GM23338 (cell line): ENCODE measurements at regions not wholly inside any gene's neighbourhood (a gene's known extent, or its start where the extent isn't known, plus 50 kb on each side); places are given as distances from the start of the nearest gene placed in this dataset.

Source experiments
- ATAC-seq: fragments of 200-7000 bp; cut with Tn5 transposase; 3 replicates; pipeline ENCODE4 v1.9.1; 2020
- DNase-seq: peaks from one replicate; pipeline ENCODE4 v3.0.0-alpha.2; 2015; ENCODE audit warnings: low spot score
- H2AFZ ChIP-seq: fragments of 200-600 bp; sonication (generic); 2 replicates; pipeline ENCODE4 v1.8.0; 2016; ENCODE audit warnings: antibody characterized with exemption, mild to moderate bottlenecking, moderate library complexity
- H3F3A ChIP-seq: fragments of 200-600 bp; sonication (generic); replicated peaks from 2 replicates; pipeline ENCODE4 v1.8.0; 2017; ENCODE audit warnings: antibody characterized with exemption, mixed run types, low read depth
- H3K27ac ChIP-seq: fragments of 200-600 bp; sonication (generic); 2 replicates; pipeline ENCODE4 v1.6.1; 2016; ENCODE audit warnings: low read depth
- H3K27me3 ChIP-seq: fragments of 200-600 bp; sonication (generic); 2 replicates; pipeline ENCODE4 v1.8.0; 2016; ENCODE audit warnings: mild to moderate bottlenecking, mixed run types, moderate library complexity; ENCODE audit not compliant: insufficient read depth
- H3K36me3 ChIP-seq: fragments of 200-600 bp; sonication (generic); 2 replicates; pipeline ENCODE4 v1.8.0; 2016; ENCODE audit warnings: mild to moderate bottlenecking; ENCODE audit not compliant: insufficient read depth
- H3K4me1 ChIP-seq: fragments of 200-600 bp; sonication (generic); 2 replicates; pipeline ENCODE4 v1.8.0; 2016; ENCODE audit warnings: mild to moderate bottlenecking, moderate library complexity; ENCODE audit not compliant: insufficient read depth
- H3K4me2 ChIP-seq: fragments of 200-600 bp; sonication (generic); 2 replicates; pipeline ENCODE4 v1.7.1; 2017; ENCODE audit warnings: mixed run types
- H3K4me3 ChIP-seq: fragments of 200-600 bp; sonication (generic); 2 replicates; pipeline ENCODE4 v1.6.1; 2016; ENCODE audit warnings: mixed run types
- H3K79me2 ChIP-seq: fragments of 200-600 bp; sonication (generic); replicated peaks from 2 replicates; pipeline ENCODE4 v1.8.0; 2017; ENCODE audit warnings: mild to moderate bottlenecking; ENCODE audit not compliant: insufficient read depth
- H3K9me2 ChIP-seq: fragments of 200-600 bp; sonication (generic); 2 replicates; pipeline ENCODE4 v1.8.0; 2017; ENCODE audit not compliant: insufficient read depth
- H4K20me1 ChIP-seq: fragments of 200-600 bp; sonication (generic); replicated peaks from 2 replicates; pipeline ENCODE4 v1.8.0; 2017; ENCODE audit warnings: mild to moderate bottlenecking; ENCODE audit not compliant: insufficient read depth
- H3K27ac Mint-ChIP-seq: 2 replicates; pipeline ENCODE4 v1.8.0; 2020; ENCODE audit warnings: inconsistent platforms, mild to moderate bottlenecking, moderate library complexity, mixed read lengths
- H3K27me3 Mint-ChIP-seq: 3 replicates; pipeline ENCODE4 v1.8.0; 2022; ENCODE audit warnings: low read depth, mild to moderate bottlenecking, moderate library complexity, mixed read lengths, inconsistent platforms; ENCODE audit not compliant: insufficient read depth, poor library complexity
- H3K36me3 Mint-ChIP-seq: 3 replicates; pipeline ENCODE4 v1.8.0; 2021; ENCODE audit warnings: low read depth, mild to moderate bottlenecking, inconsistent platforms, moderate library complexity, mixed read lengths
- H3K4me1 Mint-ChIP-seq: 3 replicates; pipeline ENCODE4 v1.8.0; 2020; ENCODE audit warnings: mild to moderate bottlenecking, inconsistent platforms, mixed read lengths
- H3K4me3 Mint-ChIP-seq: 3 replicates; pipeline ENCODE4 v1.8.0; 2021; ENCODE audit warnings: moderate library complexity, mild to moderate bottlenecking, inconsistent platforms, mixed read lengths
- H3K9me3 Mint-ChIP-seq: 3 replicates; pipeline ENCODE4 v1.8.0; 2020; ENCODE audit warnings: moderate library complexity, mild to moderate bottlenecking, inconsistent platforms, mixed read lengths
- CREB1 ChIP-seq: fragments of 250-450 bp; sonication (Bioruptor Pico); IDR thresholded peaks from 2 replicates; pipeline ENCODE4 v1.5.0; 2020; ENCODE audit warnings: low read depth, mild to moderate bottlenecking, moderate library complexity
- EZH2 ChIP-seq: fragments of 200-600 bp; sonication (generic); IDR thresholded peaks from one replicate; pipeline ENCODE4 v1.8.0; 2017; ENCODE audit warnings: antibody characterized with exemption, mild to moderate bottlenecking, low read depth; ENCODE audit not compliant: unreplicated experiment
- EZH2phosphoT487 ChIP-seq: fragments of 200-600 bp; sonication (generic); IDR thresholded peaks from one replicate; pipeline ENCODE4 v1.8.1; 2018; ENCODE audit warnings: antibody characterized with exemption; ENCODE audit not compliant: unreplicated experiment
- STAT1 ChIP-seq: IDR thresholded peaks from one replicate; pipeline ENCODE4 v1.6.1; 2016; ENCODE audit warnings: antibody characterized with exemption; ENCODE audit not compliant: unreplicated experiment
- ZNF114 ChIP-seq: fragments of 250-450 bp; sonication (Bioruptor Pico); IDR thresholded peaks from 2 replicates; pipeline ENCODE4 v1.5.0; 2020; ENCODE audit warnings: mild to moderate bottlenecking, moderate library complexity
- TF ChIP-seq, protein P1 (sequence below): IDR thresholded peaks from one replicate; pipeline ENCODE4 v1.6.1; 2018; ENCODE audit warnings: antibody characterized with exemption; ENCODE audit not compliant: unreplicated experiment
- TF ChIP-seq, protein P2 (sequence below), 2 experiments: fragments of 200-600 bp in 1 of 2; sonication (generic) in 1 of 2; conservative IDR thresholded peaks; 2 replicates each; pipeline versions ENCODE4 v1.5.1 to v1.6.1; 2016 to 2017; ENCODE audit warnings: antibody characterized with exemption in 2 of 2, low read depth in 2 of 2, mild to moderate bottlenecking in 2 of 2, moderate library complexity in 1 of 2

DNA sequence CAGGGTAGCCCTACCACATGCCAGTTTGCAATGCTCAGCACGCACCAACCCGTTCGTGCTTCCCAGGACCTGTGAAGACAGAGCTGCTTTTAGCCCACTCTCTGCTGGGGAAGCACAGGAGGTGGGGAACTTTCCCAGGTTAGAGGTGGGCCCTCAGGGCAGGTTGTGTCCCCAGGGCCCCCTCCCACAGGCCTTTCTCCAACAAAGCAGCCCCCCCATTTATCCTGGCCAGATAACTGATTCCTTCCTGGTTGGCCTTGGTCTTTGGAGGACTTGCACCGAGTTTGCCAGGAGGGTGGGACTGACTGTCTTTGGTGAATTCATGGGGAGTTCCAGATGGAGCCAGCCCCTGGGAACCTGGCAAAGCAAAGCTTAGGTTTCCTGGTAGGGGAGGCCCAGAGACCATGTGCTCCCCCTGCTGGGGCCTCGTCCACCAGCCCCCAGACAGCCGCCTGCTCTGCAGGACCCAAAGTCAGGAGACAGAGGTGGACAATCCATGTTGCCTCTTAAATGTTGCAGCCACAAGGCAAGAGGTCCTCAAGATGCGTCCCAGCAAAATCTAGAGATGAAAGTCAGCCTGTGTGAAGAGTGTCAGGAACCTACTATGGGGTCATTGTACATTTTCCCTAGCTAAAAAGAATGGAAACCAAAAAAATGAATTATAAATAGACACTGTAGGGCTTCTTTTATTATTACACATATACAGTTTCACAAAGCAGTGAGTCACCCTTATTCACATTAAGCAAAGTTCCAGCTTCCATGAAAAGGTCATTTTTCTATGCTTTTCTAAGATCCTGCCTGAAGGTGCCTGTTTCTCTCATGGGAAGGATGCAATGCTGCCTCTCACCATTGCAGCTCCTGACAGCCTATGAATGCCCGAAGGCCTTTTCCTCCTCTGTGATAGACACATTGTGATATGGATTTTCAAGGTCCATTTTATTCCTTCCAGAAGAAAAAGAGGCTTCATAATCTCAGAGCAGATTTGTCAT lies 497.8 kb downstream of the PREX1 start:
- no peaks in the 10 kb centered on the region; the same call in 2 of the 3 replicates for H3K9me3 Mint-ChIP-seq

More for the DNA sequence above, 497.8 kb downstream of the PREX1 start:
- no peak overlapping the region for H3K4me2 ChIP-seq
- H3K4me3 ChIP-seq: no peak overlapping the region
- Mint-ChIP-seq H3K27me3 (peaks cover 12% of the 10 kb centered on the region), H3K36me3 (no peaks in the 10 kb centered on the region), H3K4me1 (peaks cover 12% of the 10 kb centered on the region), H3K4me3 (no peak overlapping the region), H3K27ac (no peak overlapping the region)
- no peaks in the 10 kb centered on the region for H3K36me3 ChIP-seq
- no peaks in the 10 kb centered on the region for H4K20me1 ChIP-seq
- DNase-seq (peak; percentile 60), ATAC-seq (peak; percentile 90)
- H3K9me2 ChIP-seq: no peaks in the 10 kb centered on the region
- H3K4me1 ChIP-seq: no peaks in the 10 kb centered on the region
- peak overlapping the region; percentile 80 for H2AFZ ChIP-seq
- no peaks in the 10 kb centered on the region for H3F3A ChIP-seq
- H3K27ac ChIP-seq: no peak overlapping the region
- no peaks in the 10 kb centered on the region for H3K79me2 ChIP-seq
- TF ChIP-seq, protein P1, sequence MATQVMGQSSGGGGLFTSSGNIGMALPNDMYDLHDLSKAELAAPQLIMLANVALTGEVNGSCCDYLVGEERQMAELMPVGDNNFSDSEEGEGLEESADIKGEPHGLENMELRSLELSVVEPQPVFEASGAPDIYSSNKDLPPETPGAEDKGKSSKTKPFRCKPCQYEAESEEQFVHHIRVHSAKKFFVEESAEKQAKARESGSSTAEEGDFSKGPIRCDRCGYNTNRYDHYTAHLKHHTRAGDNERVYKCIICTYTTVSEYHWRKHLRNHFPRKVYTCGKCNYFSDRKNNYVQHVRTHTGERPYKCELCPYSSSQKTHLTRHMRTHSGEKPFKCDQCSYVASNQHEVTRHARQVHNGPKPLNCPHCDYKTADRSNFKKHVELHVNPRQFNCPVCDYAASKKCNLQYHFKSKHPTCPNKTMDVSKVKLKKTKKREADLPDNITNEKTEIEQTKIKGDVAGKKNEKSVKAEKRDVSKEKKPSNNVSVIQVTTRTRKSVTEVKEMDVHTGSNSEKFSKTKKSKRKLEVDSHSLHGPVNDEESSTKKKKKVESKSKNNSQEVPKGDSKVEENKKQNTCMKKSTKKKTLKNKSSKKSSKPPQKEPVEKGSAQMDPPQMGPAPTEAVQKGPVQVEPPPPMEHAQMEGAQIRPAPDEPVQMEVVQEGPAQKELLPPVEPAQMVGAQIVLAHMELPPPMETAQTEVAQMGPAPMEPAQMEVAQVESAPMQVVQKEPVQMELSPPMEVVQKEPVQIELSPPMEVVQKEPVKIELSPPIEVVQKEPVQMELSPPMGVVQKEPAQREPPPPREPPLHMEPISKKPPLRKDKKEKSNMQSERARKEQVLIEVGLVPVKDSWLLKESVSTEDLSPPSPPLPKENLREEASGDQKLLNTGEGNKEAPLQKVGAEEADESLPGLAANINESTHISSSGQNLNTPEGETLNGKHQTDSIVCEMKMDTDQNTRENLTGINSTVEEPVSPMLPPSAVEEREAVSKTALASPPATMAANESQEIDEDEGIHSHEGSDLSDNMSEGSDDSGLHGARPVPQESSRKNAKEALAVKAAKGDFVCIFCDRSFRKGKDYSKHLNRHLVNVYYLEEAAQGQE: no peak
- no peak for TF ChIP-seq ZNF114 (CRISPR knock-in tag)
- TF ChIP-seq EZH2phosphoT487: no peak
- TF ChIP-seq, protein P2, sequence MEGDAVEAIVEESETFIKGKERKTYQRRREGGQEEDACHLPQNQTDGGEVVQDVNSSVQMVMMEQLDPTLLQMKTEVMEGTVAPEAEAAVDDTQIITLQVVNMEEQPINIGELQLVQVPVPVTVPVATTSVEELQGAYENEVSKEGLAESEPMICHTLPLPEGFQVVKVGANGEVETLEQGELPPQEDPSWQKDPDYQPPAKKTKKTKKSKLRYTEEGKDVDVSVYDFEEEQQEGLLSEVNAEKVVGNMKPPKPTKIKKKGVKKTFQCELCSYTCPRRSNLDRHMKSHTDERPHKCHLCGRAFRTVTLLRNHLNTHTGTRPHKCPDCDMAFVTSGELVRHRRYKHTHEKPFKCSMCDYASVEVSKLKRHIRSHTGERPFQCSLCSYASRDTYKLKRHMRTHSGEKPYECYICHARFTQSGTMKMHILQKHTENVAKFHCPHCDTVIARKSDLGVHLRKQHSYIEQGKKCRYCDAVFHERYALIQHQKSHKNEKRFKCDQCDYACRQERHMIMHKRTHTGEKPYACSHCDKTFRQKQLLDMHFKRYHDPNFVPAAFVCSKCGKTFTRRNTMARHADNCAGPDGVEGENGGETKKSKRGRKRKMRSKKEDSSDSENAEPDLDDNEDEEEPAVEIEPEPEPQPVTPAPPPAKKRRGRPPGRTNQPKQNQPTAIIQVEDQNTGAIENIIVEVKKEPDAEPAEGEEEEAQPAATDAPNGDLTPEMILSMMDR (conservative IDR thresholded peaks at IDR 0.05; ENCODE audit: low read depth in 2 of 2): peak; percentile 56 to 61
- TF ChIP-seq STAT1: no peak
- TF ChIP-seq EZH2: no peak
- TF ChIP-seq CREB1 (CRISPR knock-in tag): no peak
- no peaks in the 10 kb centered on the region for H3K27me3 ChIP-seq
